Stimulated activated CD4-positive, alpha-beta T cell treated with anti-CD3 and anti-CD28 coated beads, Interleukin-15, amount 100 ng/mL, for 24 hours (primary cell): ENCODE measurements at regions not wholly inside any gene's neighbourhood (a gene's known extent, or its start where the extent isn't known, plus 50 kb on each side); places are given as distances from the start of the nearest gene placed in this dataset.
A peak's percentile ranks its signal among the peaks of the same experiment; 100 is the strongest.
"Not testable (repeated sequence)": the region's sequence is repeated elsewhere in the genome, so short reads cannot be mapped to it uniquely, and the experiment has no call there.

Experiments
- DNase-seq: peaks from one replicate; pipeline ENCODE4 v3.0.0-alpha.2; 2020

GRCh38 chr21:32886339-32886738, 114.8 kb upstream of the PAXBP1 start:
- peak; percentile 23 for DNase-seq

- no peak for DNase-seq
Measured at GRCh38 chr21:32887026-32887425, 115.5 kb upstream of the PAXBP1 start.

GRCh38 chr21:32888971-32889370, 117.4 kb upstream of the PAXBP1 start:
- no peak for DNase-seq

- DNase-seq: no peak
Measured at GRCh38 chr21:32889596-32889995, 118.0 kb upstream of the PAXBP1 start.

GRCh38 chr21:32894321-32894720, 122.8 kb upstream of the PAXBP1 start:
- DNase-seq: no peak

- DNase-seq: no peak
Measured at GRCh38 chr21:32900814-32901213, 124.9 kb upstream of the OLIG2 start.

GRCh38 chr21:32907521-32907920, 118.2 kb upstream of the OLIG2 start:
- no peak for DNase-seq

GRCh38 chr21:32908534-32908933, 117.2 kb upstream of the OLIG2 start:
- DNase-seq: no peak

- DNase-seq: no peak
Measured at GRCh38 chr21:32909393-32909792, 116.3 kb upstream of the OLIG2 start.

GRCh38 chr21:32914424-32915039, 111.2 kb upstream of the OLIG2 start:
- DNase-seq: no peak

GRCh38 chr21:32915099-32915498, 110.6 kb upstream of the OLIG2 start:
- DNase-seq: no peak

GRCh38 chr21:32916088-32916487, 109.6 kb upstream of the OLIG2 start:
- DNase-seq: no peak

GRCh38 chr21:32916522-32917099, 109.1 kb upstream of the OLIG2 start:
- DNase-seq: peak; percentile 16

GRCh38 chr21:32917362-32918135, 108.2 kb upstream of the OLIG2 start:
- no peak for DNase-seq

GRCh38 chr21:32918478-32919120, 107.1 kb upstream of the OLIG2 start:
- DNase-seq: no peak

- no peak for DNase-seq
Measured at GRCh38 chr21:32920474-32920873, 105.3 kb upstream of the OLIG2 start.

- peak; percentile 63 for DNase-seq
Measured at GRCh38 chr21:32921632-32922230, 104.0 kb upstream of the OLIG2 start.

GRCh38 chr21:32925098-32925497, 100.6 kb upstream of the OLIG2 start:
- DNase-seq: no peak

- peak; percentile 32 for DNase-seq
Measured at GRCh38 chr21:32929633-32930038, 96.1 kb upstream of the OLIG2 start.

GRCh38 chr21:32930673-32931072, 95.1 kb upstream of the OLIG2 start:
- DNase-seq: no peak

GRCh38 chr21:32934068-32934467, 91.7 kb upstream of the OLIG2 start:
- not testable (repeated sequence) for DNase-seq

GRCh38 chr21:32934829-32935228, 90.9 kb upstream of the OLIG2 start:
- DNase-seq: no peak
